ENCODE measurements at regions not wholly inside any gene's neighbourhood (a gene's known extent, or its start where the extent isn't known, plus 50 kb on each side); places are given as distances from the start of the nearest gene placed in this dataset.

GRCh38 chr1:245016700-245017099, 138.1 kb upstream of the KIF26B start:
- WGBS (ENCODE audit: low lambda C conversion rate, missing lambda C conversion rate) = 66% methylated on average over 4 of the region's 4 CpGs
- TF ChIP-seq EZH2phosphoT487 (IDR thresholded peaks at IDR 0.05; ENCODE audit: low read depth, severe bottlenecking, unreplicated experiment) = no peak
- no peak for TF ChIP-seq EZH2 (IDR thresholded peaks at IDR 0.05; ENCODE audit: borderline replicate concordance)
- TF ChIP-seq CTCF (IDR thresholded peaks at IDR 0.05; ENCODE audit: poor library complexity) = no peak

GRCh38 chr1:245015031-245015430, 139.8 kb upstream of the KIF26B start:
- no peaks in the 10 kb centered on the region for H4K20me1 ChIP-seq (ENCODE audit: insufficient read depth, poor library complexity, severe bottlenecking)
- H2AFZ ChIP-seq = no peak overlapping the region
- H3K9me3 ChIP-seq (ENCODE audit: low read depth) = no peaks in the 10 kb centered on the region
- no peak overlapping the region for H3K4me2 ChIP-seq
- H3K27me3 ChIP-seq = no peaks in the 10 kb centered on the region
- no peak overlapping the region for H3K27ac ChIP-seq
- no peaks in the 10 kb centered on the region for H3K36me3 ChIP-seq (replicated peaks; ENCODE audit: insufficient read depth, low read depth)
- WGBS (ENCODE audit: low lambda C conversion rate, missing lambda C conversion rate) = 87% methylated on average over 3 of the region's 3 CpGs
- no peaks in the 10 kb centered on the region for H3K79me2 ChIP-seq
- H3K4me3 ChIP-seq = no peak overlapping the region
- no peaks in the 10 kb centered on the region for H3K9me2 ChIP-seq (replicated peaks; ENCODE audit: insufficient read depth)
- no peak for TF ChIP-seq EZH2phosphoT487 (IDR thresholded peaks at IDR 0.05; ENCODE audit: low read depth, severe bottlenecking, unreplicated experiment)
- TF ChIP-seq CTCF (IDR thresholded peaks at IDR 0.05; ENCODE audit: poor library complexity) = no peak
- TF ChIP-seq EZH2 (IDR thresholded peaks at IDR 0.05; ENCODE audit: borderline replicate concordance) = no peak
- no peaks in the 10 kb centered on the region for H3K4me1 ChIP-seq (ENCODE audit: insufficient read depth)
- DNase-seq (ENCODE audit: low spot score) = no peak

More at GRCh38 chr1:245016700-245017099, 138.1 kb upstream of the KIF26B start:
- no peak for DNase-seq (ENCODE audit: low spot score)
- no peak overlapping the region for H2AFZ ChIP-seq
- no peaks in the 10 kb centered on the region for H3K36me3 ChIP-seq (replicated peaks; ENCODE audit: insufficient read depth, low read depth)
- no peak overlapping the region for H3K4me2 ChIP-seq
- no peaks in the 10 kb centered on the region for H3K9me2 ChIP-seq (replicated peaks; ENCODE audit: insufficient read depth)
- H3K9me3 ChIP-seq (ENCODE audit: low read depth) = no peaks in the 10 kb centered on the region
- no peaks in the 10 kb centered on the region for H4K20me1 ChIP-seq (ENCODE audit: insufficient read depth, poor library complexity, severe bottlenecking)
- H3K79me2 ChIP-seq = no peaks in the 10 kb centered on the region
- H3K4me3 ChIP-seq = no peak overlapping the region
- no peaks in the 10 kb centered on the region for H3K27me3 ChIP-seq
- H3K4me1 ChIP-seq (ENCODE audit: insufficient read depth) = no peaks in the 10 kb centered on the region
- no peak overlapping the region for H3K27ac ChIP-seq

GRCh38 chr1:245014247-245015029, 140.3 kb upstream of the KIF26B start:
- Histone ChIP-seq H2AFZ (no peak overlapping the region), H3K9me2 (replicated peaks; ENCODE audit: insufficient read depth) (no peaks in the 10 kb centered on the region), H4K20me1 (ENCODE audit: insufficient read depth, poor library complexity, severe bottlenecking) (no peaks in the 10 kb centered on the region), H3K4me1 (ENCODE audit: insufficient read depth) (no peaks in the 10 kb centered on the region), H3K9me3 (ENCODE audit: low read depth) (no peaks in the 10 kb centered on the region), H3K36me3 (replicated peaks; ENCODE audit: insufficient read depth, low read depth) (no peaks in the 10 kb centered on the region), H3K27me3 (no peaks in the 10 kb centered on the region), H3K79me2 (no peaks in the 10 kb centered on the region), H3K27ac (no peak overlapping the region), H3K4me2 (no peak overlapping the region), H3K4me3 (no peak overlapping the region)
- no peak for TF ChIP-seq EZH2 (IDR thresholded peaks at IDR 0.05; ENCODE audit: borderline replicate concordance)
- TF ChIP-seq EZH2phosphoT487 (IDR thresholded peaks at IDR 0.05; ENCODE audit: low read depth, severe bottlenecking, unreplicated experiment) = no peak
- no peak for TF ChIP-seq CTCF (IDR thresholded peaks at IDR 0.05; ENCODE audit: poor library complexity)
- WGBS (ENCODE audit: low lambda C conversion rate, missing lambda C conversion rate) = 93% methylated on average over 3 of the region's 3 CpGs
- no peak for DNase-seq (ENCODE audit: low spot score)

Data from hepatocyte (in vitro differentiated cells).